WTC11 (cell line): ENCODE measurements at regions not wholly inside any gene's neighbourhood (a gene's known extent, or its start where the extent isn't known, plus 50 kb on each side); places are given as distances from the start of the nearest gene placed in this dataset.

Experiments
- ATF6 ChIP-seq: sonication (generic); formaldehyde crosslinking; IDR thresholded peaks from 2 replicates; pipeline ENCODE4 v1.8.1; 2023; ENCODE audit warnings: mild to moderate bottlenecking, missing genetic modification reagents
- CREB1 ChIP-seq: sonication (generic); formaldehyde crosslinking; IDR thresholded peaks from 2 replicates; pipeline ENCODE4 v1.8.0; 2023; ENCODE audit warnings: mild to moderate bottlenecking, missing genetic modification reagents
- CTCF ChIP-seq: fragments of 200-600 bp; IDR thresholded peaks from 2 replicates; pipeline ENCODE4 v1.8.0; 2022; ENCODE audit warnings: antibody characterized with exemption
- ESRRA ChIP-seq: sonication (generic); formaldehyde crosslinking; IDR thresholded peaks from 2 replicates; pipeline ENCODE4 v1.8.1; 2022; ENCODE audit warnings: mild to moderate bottlenecking, missing genetic modification reagents, borderline replicate concordance

- TF ChIP-seq CTCF (no peak), CREB1 (CRISPR knock-in tag) (no peak), ATF6 (no peak), ESRRA (CRISPR knock-in tag) (no peak)
These were observed 896.8 kb downstream of the EPHA7 start for GRCh38 chr6:92522589-92522988.
